GM12873 (cell line): ENCODE measurements at regions not wholly inside any gene's neighbourhood (a gene's known extent, or its start where the extent isn't known, plus 50 kb on each side); places are given as distances from the start of the nearest gene placed in this dataset.

Source experiments
- TF ChIP-seq, protein P1 (sequence below): IDR thresholded peaks from 2 replicates; pipeline ENCODE4 v1.5.1; 2012; ENCODE audit warnings: low read depth, mild to moderate bottlenecking, moderate library complexity, low read length, control low read depth; ENCODE audit not compliant: insufficient read depth; ENCODE audit errors: missing control alignments

DNA sequence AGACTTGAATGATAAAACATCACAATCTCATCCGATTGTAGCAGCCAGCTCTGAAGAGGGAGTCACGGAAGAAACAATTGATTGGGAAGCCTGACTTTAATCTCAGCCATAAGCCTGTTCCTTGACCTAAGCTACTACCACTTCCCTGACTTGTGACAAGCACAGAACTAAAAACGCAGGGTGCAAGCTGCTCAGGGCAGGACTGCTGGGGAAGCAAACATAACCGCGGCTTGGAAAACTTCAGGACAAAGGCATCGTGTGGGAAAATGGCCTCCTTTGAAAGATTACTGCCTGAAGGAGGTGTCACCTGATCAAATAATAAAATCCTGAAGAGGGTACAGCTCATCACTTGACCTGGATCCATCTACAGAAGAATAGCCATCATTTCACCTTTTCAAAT, 595.3 kb upstream of the CADM1 start:
- TF ChIP-seq, protein P1, sequence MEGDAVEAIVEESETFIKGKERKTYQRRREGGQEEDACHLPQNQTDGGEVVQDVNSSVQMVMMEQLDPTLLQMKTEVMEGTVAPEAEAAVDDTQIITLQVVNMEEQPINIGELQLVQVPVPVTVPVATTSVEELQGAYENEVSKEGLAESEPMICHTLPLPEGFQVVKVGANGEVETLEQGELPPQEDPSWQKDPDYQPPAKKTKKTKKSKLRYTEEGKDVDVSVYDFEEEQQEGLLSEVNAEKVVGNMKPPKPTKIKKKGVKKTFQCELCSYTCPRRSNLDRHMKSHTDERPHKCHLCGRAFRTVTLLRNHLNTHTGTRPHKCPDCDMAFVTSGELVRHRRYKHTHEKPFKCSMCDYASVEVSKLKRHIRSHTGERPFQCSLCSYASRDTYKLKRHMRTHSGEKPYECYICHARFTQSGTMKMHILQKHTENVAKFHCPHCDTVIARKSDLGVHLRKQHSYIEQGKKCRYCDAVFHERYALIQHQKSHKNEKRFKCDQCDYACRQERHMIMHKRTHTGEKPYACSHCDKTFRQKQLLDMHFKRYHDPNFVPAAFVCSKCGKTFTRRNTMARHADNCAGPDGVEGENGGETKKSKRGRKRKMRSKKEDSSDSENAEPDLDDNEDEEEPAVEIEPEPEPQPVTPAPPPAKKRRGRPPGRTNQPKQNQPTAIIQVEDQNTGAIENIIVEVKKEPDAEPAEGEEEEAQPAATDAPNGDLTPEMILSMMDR, result no peak

DNA sequence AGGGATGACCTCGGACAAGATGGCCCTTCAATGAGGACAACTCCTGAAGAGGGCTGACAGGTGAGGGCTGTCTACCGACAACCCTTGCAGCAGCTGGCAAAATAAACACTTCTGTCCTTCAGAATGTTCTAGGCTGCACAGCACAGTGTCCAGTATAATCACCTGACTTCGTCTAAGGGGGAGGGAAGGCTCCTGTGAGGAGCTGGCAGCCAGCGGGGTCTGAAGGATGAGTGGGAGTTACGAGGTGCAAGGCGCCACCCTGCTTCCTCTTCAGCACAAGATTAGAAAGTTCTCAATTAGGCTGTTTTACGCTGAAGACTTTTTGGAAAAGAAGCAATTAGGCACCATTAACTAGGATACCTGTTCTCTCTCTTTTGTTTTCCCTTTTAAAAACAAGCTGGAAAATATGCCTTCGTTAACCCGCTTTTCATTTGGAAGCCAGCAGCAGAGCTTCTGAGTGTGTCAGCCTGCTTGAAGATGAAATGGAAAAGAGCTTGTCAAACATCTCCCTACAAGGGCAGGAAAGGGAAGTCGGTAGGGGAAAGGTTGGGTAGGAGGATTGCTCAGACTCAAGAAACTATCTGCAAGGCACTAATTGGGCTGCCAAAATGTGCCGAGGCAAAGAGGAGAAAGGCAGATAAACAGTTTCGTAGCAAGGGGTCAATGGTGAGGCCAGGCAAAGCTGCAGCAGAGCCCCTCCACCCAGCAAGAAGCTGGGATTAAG, 592.2 kb upstream of the CADM1 start:
- TF ChIP-seq, protein P1, result no peak

DNA sequence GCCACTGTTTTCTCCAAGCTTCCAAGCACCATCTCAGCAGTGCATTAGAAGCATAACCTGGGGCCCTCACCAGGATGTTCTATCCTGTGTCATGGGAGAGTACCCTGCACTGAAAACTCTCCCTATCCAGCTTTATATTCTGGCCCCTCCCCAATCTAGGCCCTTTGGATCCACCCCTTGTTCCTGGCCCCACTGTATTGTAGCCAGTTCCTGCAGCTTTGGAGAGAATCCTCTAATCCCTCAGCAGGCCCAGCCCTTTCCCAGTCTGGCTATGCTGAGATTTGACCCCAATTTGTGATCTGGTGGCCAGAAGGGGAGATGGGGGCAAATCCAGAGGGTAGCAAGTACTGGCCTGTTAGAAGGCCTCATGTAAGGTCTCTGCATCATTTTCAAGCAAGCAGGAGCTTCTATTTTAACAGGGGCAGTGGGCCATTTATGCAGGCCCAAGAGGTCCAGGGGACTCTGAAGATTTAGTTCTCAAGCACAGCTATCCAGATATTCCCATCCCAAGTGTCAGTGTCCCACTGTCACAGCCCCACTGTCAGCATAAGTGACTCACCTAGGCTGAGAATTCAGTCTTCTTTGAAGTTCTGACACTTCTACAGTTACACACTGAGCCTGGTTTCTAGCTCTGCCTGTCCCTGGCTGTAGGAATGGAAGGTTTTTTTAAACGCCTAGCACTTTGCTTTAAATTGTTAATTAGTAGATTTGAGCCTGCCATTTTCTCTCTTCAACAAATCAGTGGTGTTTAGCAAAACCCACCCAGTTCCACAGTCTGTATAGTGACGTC, 589.5 kb upstream of the CADM1 start:
- TF ChIP-seq, protein P1, result no peak

DNA sequence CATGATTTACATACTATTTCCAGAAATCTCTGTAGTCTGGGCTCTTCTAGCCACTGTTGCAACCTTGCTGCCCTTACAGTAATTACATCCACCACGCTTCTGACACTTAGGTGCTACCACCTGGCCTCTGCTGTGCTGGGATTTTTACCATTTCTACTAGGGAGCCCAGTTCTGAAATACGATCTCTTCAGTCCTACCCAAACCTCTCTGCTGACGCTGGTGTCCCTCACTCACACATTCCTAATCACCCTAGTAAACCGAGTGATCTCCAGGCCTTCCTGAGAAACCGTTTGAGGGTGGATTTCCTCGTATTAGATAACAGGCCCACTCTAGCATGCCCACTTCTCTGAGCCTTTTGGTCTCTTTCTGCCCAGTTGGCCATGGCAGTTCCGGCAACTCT, 588.9 kb upstream of the CADM1 start:
- TF ChIP-seq, protein P1, result no peak

DNA sequence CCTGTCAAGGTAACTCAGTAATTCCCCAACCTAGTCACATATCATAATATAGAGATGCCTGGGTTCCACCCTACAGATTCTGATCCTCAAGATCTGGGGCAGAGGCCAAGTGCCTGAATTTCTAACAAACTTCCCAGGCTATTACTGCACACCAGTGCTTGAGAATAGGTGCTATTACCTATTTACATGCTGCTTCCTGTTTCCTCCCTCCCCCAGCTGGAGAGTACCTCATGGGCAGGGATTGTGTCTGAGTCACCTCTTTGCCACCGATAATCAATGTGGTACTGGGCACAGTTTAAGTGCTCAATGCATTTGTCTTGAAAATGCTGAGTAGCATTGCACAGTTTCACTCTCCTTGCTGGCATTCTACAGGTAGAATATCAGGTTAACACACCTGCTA, 582.2 kb upstream of the CADM1 start:
- TF ChIP-seq, protein P1, result no peak

DNA sequence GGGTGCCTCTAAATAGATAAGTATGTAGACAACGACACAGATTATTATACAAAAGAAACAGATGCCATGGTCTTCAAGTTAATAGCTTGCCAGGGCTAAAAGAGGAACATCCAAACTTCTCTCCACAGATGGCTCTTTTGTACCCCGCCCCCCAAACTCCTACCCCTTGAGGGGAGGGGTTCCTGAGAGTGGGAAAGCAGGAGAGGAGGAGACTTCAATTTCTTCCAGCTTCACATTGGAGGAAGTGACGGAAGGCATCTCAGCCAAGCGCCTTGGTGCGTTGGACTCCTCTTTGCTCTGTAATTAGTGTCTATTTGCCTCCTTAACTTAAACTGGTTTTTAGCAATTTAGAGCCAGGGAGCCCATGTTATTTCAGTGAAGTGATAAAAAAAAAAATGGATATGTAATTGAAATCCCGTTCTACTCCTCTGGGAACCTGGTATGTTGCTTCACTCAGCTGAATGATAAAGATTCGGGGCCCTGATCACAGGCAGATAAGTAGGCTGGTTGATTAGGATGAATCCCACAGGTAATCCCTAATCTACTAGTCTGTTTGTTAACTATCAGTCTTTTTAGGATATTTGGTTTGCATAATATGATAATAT, 580.9 kb upstream of the CADM1 start:
- TF ChIP-seq, protein P1, result no peak

DNA sequence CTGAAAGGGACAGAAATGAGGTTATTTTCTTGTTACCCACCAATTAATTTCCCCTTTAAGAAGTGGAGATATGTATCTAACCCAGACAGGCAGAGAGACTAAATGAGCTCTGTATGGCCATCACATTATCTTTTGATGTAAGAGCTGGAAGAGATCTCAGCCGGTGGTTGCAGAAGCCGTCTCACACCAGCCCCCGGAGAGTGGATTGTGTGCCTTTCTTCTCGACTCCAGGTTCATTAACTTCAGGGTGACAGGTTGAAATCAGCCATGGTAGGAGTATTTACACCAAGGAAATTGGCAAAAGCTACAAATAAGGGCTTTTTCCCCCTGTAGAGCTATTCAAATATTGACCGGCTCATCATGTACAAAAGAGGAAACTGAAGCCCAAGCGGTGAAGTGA, 580.3 kb upstream of the CADM1 start:
- TF ChIP-seq, protein P1, result no peak
